ENCODE measurements at regions not wholly inside any gene's neighbourhood (a gene's known extent, or its start where the extent isn't known, plus 50 kb on each side); places are given as distances from the start of the nearest gene placed in this dataset.

DNA sequence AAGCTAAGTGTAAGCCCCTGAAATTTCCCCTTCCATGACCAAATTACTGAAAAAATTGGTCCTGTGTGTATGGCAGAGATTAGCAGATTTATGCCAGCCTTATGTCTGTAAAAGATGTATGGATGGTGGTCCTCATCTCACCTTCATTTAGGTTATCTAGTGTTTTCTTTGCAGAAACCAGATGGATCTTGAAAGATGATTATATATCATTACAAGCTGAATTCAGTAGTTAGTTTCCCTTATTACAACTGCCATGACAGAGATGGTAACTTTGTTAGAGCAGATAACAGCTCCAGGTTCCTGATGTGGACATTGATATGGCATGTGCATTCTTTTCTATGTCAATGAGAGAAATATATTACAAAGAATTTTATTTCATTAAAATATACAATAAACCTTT, 1403.2 kb upstream of the CDH6 start:
- no peak for DNase-seq

DNA sequence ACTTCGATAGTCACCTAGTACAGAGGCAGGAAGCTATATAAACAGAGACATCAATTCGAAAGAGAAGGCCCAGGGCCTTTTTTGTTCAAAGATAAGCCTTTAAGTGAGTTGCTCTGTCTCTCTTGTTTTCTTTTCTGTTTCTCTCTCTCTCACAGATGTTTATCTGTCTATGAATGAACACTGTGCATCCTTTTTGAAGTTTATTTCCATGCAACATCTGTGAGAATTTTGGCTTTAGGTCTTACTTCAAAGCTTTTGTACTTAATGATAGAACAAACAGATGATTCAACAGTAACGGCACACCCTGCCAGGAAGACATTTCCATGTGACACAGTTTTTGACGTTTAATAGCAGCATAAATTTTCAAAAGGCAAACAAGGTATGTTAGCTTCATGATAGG, 1413.1 kb upstream of the CDH6 start:
- no peak for DNase-seq

DNA sequence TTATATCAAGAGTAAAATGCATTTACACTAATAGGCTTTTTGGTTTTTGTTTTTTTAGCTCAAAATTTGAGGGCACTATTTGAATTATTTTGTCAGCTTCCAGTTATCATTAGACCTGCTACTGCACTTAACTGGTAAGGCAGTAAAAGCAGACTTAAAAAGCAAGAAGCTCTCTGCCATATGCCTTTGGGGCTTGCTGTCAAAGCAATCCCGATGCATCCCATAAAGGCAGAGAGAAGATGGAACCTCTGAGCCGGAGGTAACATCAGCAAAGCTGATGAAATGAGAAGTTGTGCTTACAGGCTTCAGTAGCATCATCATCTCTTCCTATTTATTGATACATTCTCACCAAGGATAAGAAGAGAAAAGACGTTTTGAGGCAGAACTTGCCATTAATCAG, 1414.3 kb upstream of the CDH6 start:
- DNase-seq, result no peak

DNA sequence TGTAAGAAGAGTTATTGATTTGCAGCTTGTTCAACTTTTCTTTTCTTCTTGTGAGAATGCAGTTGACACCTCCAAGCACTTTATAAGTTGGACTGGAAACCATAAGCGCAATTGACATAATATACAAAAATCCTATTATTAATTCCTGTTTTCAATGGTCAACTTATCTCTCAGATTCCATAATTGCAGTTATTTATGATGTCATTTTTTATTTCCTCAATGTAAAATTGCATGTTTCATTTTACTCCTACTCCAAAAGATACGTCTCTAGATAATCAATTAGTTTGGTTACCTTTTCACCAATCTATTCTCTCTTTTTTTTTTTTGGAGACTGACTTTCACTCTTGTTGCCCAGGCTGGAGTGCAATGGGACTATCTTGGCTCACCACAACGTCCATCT, 1416.1 kb upstream of the CDH6 start:
- DNase-seq, result no peak

DNA sequence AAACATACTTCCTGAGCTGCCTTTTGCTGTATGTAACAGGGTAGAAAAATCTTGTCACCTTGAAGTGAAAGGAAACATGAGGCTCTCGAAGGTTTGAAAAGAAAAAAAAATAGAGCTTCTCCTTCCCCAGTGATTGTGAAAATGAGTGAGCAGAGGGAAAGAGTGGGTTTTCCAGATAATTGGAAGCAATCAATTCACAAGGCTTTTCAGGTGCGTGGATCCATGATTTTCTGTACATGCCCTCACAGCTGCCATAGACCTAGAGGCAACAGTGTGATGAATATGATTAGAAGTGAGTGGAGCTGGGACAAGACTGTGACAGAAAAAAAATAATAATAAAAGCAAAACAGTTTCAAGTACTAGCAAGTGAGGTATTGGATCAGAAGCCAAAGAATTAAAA, 1422.5 kb upstream of the CDH6 start:
- no peak for DNase-seq

DNA sequence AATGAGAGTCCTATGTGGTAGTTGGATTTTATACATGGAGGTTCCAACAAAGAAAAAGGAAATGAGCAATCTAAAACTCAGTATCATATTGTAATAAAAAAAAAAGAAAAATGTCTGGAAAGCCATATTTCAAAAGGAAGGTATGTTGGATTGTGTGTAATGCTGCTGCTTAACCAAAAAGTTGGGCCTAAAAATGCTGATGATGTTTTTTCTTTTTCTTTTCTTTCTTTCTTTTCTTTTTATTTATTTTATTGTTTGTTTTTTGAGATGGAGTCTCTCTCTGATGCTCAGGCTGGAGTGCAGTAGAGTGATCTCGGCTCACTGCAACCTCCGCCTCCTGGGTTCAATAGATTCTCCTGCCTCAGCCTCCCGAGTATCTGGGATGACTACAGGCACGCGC, 1424.0 kb upstream of the CDH6 start:
- DNase-seq, result no peak

DNA sequence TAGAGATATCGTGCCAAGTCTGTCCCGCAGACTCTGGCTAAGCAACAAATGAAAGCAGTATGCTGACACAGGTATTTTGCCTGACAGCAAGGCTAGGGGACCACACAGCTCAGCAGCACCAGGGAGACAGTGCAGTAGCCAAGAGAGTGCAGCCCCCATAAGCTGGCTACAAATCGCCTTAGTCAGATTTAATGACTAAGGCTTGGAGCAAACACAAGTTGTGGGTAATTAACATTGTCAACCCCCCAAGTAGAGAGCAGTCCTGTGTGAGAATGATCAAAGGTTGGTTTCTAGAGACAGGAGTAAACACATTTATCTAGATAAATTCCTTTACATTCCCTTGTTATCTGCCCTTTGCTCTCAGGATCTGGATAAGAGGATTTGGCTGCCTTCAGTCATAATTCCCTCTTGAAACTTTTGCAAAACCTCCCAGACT, 1434.5 kb upstream of the CDH6 start:
- DNase-seq, result no peak

DNA sequence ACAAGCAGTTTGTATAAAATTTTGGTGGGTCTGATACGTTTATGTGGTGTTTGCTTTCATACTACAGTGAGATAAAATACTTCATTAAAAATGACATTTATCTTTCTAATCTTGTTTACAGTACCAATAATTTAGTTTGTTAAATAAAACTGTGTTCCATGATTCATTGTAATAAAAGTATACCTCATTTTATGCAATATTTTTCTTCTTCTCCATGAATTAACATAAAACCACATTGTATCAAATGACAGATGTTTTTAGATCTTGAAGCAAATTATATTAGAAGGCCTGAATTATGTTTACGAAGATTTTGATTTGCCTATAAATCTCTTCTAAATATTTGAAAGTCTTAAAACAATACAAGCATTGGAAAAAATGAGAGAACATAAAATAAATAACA, 1443.0 kb upstream of the CDH6 start:
- no peak for DNase-seq

DNA sequence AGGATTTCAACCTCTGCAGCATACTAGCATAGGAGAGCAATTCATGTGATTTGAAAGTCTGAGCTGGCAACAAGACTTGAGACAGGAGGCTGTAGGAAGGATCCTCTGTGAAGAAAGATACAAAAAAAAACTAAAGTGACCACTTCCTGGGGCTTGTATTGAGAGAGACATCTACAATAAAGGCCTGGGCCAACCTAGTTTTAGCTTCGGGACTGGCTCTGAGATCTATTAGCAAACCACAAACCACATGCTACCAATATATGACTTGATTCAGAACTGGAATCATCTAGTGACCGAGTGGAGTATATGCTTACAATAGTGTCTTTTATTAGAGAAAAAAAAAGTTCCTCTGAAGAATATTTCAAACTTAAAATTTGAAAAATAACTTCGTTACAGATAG, 1448.9 kb upstream of the CDH6 start:
- DNase-seq, result no peak

DNA sequence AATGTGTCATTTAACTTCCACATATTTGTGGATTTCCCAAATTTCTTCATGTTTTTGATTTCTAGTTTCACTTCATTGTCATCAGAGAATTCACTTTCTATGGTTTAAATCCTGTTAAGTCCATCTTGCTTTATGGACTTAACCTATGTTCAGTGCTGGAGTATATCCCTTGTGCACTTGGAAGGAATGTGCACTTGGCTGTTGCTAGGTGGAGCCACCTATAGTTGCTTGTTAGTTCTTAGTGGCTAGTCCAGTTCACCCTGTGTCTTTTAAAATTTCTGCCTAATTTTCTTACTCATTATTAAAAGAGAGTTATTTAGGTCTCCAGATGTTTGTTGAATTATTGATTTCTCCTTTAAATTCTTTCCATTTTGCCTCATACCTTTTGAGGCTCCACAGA, 1472.5 kb upstream of the CDH6 start:
- no peak for DNase-seq

DNA sequence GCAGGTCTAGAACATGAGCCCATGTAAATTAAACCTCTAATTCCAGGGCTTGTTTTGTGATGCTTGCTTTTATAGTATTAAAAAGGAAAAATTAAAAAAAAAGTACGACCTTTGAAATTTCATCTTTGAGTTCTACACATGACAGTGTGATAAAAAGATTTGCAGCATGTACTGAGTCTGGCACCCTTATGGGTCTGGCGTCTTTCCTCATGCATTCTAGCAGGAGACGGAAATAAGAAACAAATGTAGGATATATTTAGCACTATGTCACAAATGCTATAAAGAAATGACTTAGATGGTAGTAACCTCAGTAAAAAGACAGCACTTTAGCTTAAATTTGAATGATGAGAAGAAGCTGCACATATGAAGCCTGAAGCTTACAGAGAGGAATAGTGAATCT, 1474.3 kb upstream of the CDH6 start:
- DNase-seq, result no peak

DNA sequence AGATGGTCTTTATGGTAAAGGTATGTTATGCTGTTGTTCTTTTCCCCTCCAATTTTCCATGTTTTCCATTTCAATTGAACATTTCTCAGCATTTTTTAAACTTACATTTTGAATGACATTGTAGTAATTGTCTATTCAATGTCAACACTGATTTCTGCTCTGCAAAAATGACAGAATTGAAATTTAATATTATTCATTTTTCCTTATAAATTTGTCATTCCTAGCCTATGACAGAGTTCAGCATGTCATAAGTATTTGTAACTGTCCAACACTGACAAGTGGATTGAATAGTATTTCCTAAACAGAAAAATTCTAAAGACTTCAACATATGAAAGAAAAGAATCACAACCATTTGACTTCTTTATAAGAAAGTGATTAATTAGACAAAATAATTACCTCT, 1478.3 kb upstream of the CDH6 start:
- no peak for DNase-seq

DNA sequence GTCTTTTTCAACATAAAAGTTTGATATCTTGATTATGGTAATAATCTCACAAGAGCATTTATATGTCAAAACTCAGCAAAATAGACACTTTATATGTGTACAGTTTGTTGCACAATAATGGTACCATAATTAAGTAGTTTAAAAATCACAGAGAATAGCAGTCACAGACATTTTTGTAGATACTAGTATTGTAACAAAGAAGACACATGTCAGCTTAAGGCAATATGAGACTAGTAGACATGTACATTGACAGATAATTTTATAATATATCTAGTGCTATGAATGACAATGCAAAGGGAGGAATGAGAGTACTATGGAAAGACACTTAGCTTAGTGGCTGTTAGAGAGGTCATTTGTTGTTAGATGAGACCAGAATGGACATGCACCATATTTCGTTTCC, 1490.6 kb upstream of the CDH6 start:
- DNase-seq, result no peak

DNA sequence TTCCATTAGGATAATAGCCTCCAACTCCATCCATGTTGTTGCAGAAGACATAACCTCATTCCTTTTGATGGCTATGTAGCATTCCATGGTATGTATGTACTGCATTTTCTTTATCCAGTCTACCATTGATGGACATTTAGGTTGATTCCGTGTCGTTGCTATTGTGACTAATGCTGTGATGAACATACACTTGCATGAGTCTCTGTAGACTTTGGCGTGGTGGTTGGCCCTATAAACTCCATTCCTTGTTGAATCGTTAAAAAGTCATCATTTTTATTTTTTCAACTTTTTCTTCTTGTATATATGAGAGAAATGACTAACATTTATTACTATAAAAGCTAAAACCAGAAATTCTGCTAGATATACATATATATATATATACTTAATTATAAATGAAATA, 1491.9 kb upstream of the CDH6 start:
- DNase-seq, result no peak

DNA sequence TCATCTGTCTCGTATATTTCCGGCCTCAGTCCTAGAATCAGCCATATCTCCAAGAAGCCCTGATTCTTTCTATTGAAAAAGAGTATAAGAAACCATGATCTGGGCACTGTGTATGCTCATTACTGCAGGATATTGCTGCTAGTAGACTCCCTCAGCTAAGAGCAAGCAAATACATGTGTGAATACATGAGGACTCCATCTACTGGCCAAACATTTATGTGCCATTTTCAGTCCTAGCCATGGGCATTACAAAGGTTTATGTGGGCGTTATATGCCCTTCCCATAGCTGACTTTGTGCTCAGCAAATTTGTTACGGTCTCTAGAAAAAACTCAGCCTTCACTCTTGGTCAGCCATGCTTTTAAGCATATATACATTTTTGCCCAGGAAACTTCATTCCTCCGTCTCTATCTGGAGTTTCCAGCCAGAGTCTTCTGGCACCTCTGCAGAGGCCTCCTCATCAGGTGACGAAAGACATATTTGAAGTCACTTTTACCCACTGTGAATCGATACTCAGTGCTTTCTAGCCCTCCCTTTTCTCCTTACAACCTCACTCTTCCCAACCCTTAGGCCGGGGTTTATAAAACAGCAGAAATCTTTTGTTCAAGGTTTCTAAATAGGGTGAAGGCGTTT, 1495.6 kb upstream of the CDH6 start:
- DNase-seq, result no peak

DNA sequence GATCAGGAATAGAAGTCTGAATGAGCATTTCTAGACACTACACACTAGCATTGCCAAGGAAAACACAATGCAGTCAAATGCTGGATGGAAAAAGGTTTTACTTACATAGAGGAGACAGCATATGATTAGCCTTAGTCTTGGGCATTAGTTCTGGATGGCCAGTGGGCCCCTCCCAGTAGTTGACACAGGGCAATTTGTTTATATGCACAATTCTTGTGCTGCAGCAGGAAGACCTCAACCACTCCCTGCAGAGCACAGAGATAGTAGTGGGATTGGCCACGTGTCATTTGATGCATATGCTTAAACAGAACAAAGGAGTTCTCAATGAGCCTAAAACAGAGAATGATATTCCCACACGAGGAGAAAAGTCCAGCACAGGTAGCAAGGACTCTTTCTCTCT, 1496.2 kb upstream of the CDH6 start:
- no peak for DNase-seq

DNA sequence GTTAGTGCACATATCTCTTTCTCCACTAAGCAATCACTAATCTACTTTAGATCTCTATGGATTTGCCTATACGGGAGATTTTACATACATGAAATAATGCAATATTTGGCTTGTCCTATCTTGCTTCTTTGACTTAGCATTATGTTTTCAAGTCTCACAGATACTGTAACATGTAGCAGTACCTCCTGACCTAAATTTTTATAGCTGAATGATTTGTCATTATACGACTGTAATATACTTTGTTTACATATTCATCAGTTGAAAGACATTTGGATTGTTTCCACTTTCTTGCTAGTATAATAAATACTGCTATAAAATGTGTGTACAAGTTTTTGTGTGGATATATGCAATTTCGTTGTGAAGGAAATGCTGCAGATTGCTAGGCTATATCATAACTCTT, 1520.8 kb upstream of the CDH6 start:
- DNase-seq, result no peak

DNA sequence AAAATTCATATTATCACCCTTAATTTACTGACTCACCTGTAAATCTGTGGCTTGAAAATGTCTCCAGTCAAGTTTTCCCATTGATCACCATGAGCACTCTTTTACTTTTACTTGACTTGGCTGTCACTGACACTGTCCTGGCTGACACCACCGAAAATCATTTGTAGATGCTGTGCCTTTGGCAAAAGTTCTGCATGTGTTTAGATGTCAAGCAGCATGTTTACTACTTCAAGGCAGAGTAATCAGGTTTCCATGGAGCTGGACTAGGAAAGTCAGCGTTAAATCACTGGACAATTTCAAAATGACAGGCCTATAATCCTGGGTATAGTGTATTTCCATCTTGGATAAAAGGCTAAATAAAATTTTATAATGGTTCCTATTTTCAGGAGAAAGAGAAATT, 1530.6 kb upstream of the CDH6 start:
- DNase-seq, result no peak

DNA sequence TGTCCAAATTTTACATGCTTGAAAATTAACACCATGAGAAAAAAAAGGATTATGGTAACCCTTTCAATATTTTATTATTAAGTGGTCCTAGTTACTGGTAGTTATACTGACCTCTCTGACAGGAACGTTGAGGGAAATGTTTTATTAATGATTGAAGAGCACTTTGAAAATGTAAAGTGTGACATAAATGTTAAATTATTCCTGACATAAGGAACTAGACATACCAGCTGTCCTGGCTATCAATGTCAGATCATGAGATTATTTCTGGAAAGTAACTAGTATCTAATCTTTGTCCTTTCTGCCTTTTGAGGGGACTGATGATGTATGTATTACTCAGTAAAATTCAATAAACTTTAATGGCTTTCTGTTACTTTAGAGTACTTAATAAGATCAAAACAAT, 1538.5 kb upstream of the CDH6 start:
- no peak for DNase-seq

DNA sequence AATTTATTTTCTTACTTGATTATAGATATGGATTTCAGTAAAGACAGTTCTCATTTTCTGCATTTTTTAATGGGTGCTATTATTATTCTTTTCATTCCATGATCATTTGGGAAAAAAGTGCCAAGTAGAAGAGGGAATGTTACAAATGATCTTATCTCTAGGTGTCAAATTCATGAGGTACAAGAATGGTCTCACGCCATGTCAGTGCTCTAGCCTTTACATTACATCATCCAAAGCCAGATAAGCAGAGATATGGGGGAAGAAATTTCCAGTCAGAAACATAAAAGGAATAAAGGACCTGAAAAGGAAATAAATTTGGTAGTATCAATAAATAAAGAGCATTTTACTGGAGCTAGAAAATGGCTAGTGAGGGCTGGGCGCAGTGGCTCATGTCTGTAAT, 1544.2 kb upstream of the CDH6 start:
- DNase-seq, result no peak

DNA sequence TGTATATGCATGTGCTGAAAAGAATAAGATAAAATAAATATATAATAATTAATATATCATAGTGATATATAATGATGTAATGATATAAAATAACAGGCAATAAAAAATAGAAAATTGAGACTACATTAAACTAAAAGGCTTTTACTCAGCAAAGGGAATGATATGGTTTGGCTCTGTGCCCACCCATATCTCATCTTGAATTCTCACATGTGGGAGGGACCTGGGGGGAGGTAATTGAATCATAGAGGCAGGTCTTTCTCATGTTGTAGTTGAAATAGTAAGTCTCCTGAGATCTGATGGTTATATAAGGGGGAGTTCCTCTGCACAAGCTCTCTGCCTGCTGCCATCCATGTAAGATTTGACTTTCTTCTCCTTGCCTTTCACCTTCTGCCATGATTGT, 1550.9 kb upstream of the CDH6 start:
- no peak for DNase-seq

DNA sequence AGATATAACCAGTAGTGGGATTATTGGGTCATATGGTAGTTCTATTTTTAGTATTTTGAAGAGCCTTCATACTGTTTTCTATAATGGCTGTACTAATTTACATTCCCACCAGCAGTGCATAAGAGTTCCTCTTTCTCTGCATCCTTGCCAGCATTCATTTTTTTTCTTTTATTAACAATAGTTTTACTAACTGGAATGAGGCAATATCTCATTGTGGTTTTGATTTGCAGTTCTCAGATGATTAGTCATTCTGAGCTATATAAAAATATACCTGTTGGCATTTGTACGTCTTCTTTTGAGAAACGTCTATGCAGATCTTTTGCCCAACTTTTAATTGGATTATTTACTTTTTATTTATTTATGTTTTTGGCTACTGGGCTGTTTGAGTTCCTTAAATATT, 1579.3 kb upstream of the CDH6 start:
- DNase-seq, result no peak

DNA sequence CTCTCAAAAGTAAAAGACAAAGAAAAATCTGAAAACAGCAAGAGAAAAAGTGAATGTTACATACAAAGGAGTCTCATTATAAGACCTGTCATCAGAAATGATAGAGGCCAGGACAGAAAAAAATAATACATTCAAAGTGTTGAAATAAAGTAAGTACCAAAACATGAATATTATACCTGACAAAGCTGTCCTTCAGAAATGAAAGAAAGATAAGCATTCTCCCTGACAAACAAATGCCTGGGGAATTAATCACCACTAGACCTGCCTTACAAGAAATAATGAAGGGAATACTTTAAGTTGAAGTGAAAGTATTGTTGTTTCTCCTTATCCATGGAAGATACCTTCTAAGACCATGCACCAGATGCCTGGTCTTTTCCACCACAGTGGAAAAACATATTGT, 1605.2 kb upstream of the CDH6 start:
- no peak for DNase-seq

DNA sequence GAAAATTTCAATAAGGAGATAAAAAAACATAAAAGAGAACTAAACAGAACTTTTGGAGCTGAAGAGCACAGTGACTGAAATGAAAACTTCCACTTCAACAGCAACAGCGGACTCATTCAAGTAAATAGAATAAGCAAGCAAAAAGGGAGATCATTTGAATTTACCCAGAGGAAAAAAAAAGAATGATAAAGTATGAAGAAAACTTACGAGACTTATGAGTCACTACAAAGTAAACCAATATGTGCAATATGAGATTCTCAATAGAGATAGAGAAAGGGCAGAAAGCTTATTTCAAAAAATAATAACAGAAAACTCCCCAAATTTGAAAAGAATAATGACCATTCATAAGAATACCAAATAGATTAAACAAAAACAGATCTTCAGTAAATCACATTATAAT, 1605.7 kb upstream of the CDH6 start:
- no peak for DNase-seq

DNA sequence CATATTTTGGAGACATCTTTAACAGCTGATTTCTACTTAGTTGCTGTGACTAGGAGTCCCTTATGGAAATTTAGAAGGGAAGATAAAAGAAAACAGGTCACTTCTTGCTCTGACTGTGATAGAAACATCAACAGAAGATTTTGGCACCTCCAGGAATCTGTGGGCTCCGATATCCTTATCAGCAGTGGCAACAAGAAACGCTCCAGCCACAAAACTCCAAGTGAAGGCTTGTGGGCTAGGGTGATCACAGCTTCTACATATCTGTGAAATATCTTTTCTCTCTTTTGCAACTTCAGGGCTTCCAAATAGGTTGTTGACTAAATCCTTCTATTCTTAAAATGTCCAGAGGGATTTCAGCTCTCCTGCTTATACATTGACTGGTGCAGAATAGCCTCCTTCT, 1625.5 kb upstream of the CDH6 start:
- no peak for DNase-seq

DNA sequence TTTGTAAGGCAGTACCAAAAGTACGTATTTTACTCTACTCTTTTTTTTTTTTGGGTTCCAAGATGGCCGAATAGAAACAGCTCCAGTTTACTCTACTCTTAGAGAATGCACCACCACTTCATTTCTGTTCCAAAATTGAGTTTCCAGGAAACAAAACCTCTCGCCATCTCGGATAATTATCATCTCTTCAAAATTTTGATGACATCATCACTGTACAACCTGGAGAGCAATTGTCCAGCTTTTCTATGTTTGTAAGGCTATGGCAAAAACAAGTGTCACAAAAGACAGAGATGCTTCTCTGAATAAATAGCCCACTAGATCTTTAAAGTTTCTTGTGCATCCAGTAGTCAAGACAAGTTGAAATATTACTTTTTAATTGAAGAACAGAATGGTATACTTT, 1631.9 kb upstream of the CDH6 start:
- DNase-seq, result no peak
